Spinal cord (tissue), 9 donors: ENCODE measurements at regions not wholly inside any gene's neighbourhood (a gene's known extent, or its start where the extent isn't known, plus 50 kb on each side); places are given as distances from the start of the nearest gene placed in this dataset.

Experiments used
- DNase-seq, 6 donors: peaks; one replicate each; pipeline versions ENCODE4 v3.0.0 to v3.0.0-alpha.2; 2013 to 2015; ENCODE audit warnings: low spot score in 6 of 6, low read depth in 4 of 6
- H3K27ac ChIP-seq: one replicate; pipeline ENCODE4 v1.5.1; 2013; ENCODE audit warnings: low read depth, low read length, control low read depth
- H3K27me3 ChIP-seq: one replicate; pipeline ENCODE4 v1.6.1; 2013; ENCODE audit warnings: low read length; ENCODE audit not compliant: control insufficient read depth, insufficient read depth
- H3K36me3 ChIP-seq: one replicate; pipeline ENCODE4 v1.6.1; 2013; ENCODE audit warnings: low read length; ENCODE audit not compliant: control insufficient read depth, insufficient read depth
- H3K4me1 ChIP-seq: one replicate; pipeline ENCODE4 v1.6.1; 2013; ENCODE audit warnings: low read length; ENCODE audit not compliant: control insufficient read depth, insufficient read depth
- H3K4me3 ChIP-seq: one replicate; pipeline ENCODE4 v1.5.1; 2013; ENCODE audit warnings: low read depth, low read length, control low read depth
- H3K9me3 ChIP-seq: one replicate; pipeline ENCODE4 v1.6.1; 2013; ENCODE audit warnings: low read length; ENCODE audit not compliant: control insufficient read depth, insufficient read depth
- WGBS: methylation state at CpG from one replicate; pipeline ENCODE4 v1.1.5; 2013; ENCODE audit warnings: missing lambda C conversion rate; ENCODE audit not compliant: insufficient coverage; 5-methylcytosine and 5-hydroxymethylcytosine counted together
- donor health status: healthy.

DNA sequence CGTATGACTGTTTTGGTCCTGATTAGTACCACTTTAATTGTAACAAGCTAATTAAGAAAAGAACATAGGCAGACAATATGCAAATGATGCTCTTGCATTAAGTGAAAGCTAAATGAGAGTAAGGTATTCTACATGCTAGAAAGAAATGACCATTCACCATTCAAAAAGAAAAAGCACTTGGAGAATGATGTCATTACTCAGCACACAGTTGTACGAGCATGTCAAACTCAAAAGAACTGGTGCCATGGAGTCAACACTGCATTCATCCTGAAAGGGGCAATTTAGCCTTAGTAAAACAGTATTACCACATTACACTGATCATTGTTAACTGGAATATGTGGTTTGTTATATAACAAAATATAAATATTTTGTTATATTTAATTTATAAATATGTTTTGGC is 136.2 kb upstream of the CTTNBP2 start:
- WGBS, result no CpG with 5 or more reads among the region's 2 CpGs
- no peaks in the 10 kb centered on the region for H3K4me1 ChIP-seq
- no peaks in the 10 kb centered on the region for H3K9me3 ChIP-seq
- H3K36me3 ChIP-seq, result no peaks in the 10 kb centered on the region
- peak in 1 of 6 donors; percentile 45 for DNase-seq
- H3K27ac ChIP-seq, result no peak overlapping the region
- H3K4me3 ChIP-seq, result no peak overlapping the region
- peaks cover 4% of the 10 kb centered on the region for H3K27me3 ChIP-seq

- no peaks in the 10 kb centered on the region for H3K9me3 ChIP-seq
- H3K4me3 ChIP-seq, result no peak overlapping the region
- H3K4me1 ChIP-seq, result no peaks in the 10 kb centered on the region
- WGBS, result no CpG with 5 or more reads among the region's 3 CpGs
- no peaks in the 10 kb centered on the region for H3K36me3 ChIP-seq
- H3K27ac ChIP-seq, result no peak overlapping the region
- DNase-seq, result no peak
- no peaks in the 10 kb centered on the region for H3K27me3 ChIP-seq
These were observed 138.4 kb upstream of the CTTNBP2 start for GRCh38 chr7:118011652-118012051.

DNA sequence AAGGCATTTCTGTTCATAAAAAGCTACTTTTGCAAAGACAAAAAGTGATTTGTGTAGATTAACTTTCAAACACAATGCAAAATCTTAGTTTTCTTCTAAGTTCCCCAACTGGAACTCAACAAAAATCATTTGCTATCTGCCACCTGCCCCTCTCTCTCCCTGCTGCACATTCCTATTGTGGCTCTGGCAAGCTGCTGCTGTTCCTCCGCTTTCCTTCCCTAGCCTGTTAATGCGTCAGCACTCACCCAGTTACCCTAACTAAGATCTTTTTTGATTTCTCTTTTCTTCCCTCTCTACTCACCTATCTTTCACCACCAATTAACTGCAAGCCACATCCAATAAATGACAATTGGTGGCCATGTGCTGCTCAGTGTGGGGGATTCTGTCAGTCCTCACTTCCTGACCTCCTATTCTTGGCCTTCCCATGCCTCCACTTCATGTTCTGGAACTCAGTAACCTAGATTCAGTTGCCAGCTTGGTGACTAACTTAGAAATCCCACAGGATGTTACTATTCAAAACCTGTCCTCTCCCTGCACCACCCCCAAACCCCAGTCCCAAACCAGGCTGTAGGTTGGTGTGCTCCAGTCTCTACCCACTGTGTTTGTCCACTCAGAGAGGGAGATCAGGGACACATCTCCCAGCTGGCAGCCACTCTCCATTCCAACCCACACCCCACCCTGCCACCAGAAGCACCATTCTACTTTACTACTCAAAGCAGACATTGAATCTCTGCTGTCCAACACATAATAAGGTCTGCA is 140.2 kb upstream of the CTTNBP2 start:
- no peaks in the 10 kb centered on the region for H3K36me3 ChIP-seq
- no peak overlapping the region for H3K4me3 ChIP-seq
- no peaks in the 10 kb centered on the region for H3K4me1 ChIP-seq
- no peaks in the 10 kb centered on the region for H3K27me3 ChIP-seq
- H3K9me3 ChIP-seq, result no peaks in the 10 kb centered on the region
- WGBS, result 88% methylated on average over 2 of the region's 2 CpGs
- DNase-seq, result no peak
- H3K27ac ChIP-seq, result no peak overlapping the region

DNA sequence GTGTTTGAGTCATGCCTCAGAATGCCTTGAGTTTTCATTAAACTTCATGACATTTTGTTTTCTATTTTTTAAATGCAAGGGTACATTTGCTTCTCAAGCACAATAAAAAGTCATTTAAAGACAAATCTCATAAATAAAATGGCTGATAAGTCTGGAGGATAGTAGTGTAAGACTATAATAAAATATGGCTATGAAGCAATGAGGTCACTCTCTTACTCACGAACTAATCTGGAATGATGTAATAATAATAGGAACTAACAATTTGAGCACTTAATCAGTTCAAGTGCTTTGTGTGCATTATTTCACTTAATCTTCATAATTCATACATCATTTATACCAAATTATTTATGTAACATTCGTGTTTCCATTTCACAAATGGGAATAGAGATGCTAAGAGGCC is 149.3 kb upstream of the CTTNBP2 start:
- no CpG with 5 or more reads among the region's 2 CpGs for WGBS
- Histone ChIP-seq H3K27ac (no peak overlapping the region), H3K4me1 (no peaks in the 10 kb centered on the region), H3K4me3 (no peak overlapping the region), H3K27me3 (no peaks in the 10 kb centered on the region), H3K9me3 (no peaks in the 10 kb centered on the region), H3K36me3 (no peaks in the 10 kb centered on the region)
- no peak for DNase-seq

DNA sequence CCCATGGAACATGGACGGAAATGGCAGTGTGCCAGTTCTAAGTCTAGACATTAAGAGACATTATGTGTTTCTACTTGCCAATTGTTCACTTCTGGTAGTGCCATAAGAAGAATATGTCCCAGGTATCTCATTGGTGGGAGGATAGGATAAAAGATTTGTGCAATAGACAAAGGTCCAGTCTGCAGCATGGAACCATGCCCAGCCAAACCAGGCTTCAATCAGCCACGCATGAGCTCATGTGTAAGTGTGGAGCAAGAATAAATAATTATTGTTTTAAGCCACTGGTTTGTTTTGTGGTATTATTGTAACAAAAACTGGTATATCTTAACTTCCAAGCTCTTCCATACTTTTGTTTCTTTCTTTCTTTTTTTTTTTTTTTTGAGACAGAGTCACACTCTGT is 153.6 kb upstream of the CTTNBP2 start:
- no peaks in the 10 kb centered on the region for H3K9me3 ChIP-seq
- no peaks in the 10 kb centered on the region for H3K27me3 ChIP-seq
- no peak overlapping the region for H3K27ac ChIP-seq
- no peak overlapping the region for H3K4me3 ChIP-seq
- H3K36me3 ChIP-seq, result no peaks in the 10 kb centered on the region
- no peaks in the 10 kb centered on the region for H3K4me1 ChIP-seq
- WGBS, result 90% methylated on average over 2 of the region's 2 CpGs
- no peak for DNase-seq

DNA sequence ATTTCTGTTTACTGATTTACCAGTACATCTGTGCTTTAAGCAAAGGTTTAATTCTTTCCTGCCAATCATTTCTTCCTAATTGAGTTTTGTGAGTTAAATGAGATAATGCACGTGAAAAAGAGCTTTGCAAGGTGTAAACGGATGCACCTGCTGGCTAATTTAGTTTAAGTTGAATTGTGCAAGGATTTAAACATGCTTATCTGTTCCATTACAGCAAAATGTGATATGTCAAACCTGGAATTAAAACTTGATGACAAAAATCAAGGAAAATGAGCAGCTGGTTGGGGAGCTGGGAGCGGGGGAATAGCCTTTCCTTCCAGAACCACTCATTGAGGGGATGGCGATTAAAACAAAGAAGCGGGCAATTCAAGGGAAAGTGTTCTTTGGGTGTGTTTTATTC is 155.0 kb upstream of the CTTNBP2 start:
- no peaks in the 10 kb centered on the region for H3K9me3 ChIP-seq
- no peaks in the 10 kb centered on the region for H3K4me1 ChIP-seq
- no peaks in the 10 kb centered on the region for H3K36me3 ChIP-seq
- H3K27me3 ChIP-seq, result no peaks in the 10 kb centered on the region
- no peak for DNase-seq
- no CpG with 5 or more reads among the region's 5 CpGs for WGBS
- H3K4me3 ChIP-seq, result no peak overlapping the region
- H3K27ac ChIP-seq, result no peak overlapping the region

GRCh38 chr7:118029826-118030422 is 154.0 kb upstream of the LSM8 start:
- WGBS, result 24% methylated on average over 4 of the region's 6 CpGs
- H3K27ac ChIP-seq, result no peak overlapping the region

DNA sequence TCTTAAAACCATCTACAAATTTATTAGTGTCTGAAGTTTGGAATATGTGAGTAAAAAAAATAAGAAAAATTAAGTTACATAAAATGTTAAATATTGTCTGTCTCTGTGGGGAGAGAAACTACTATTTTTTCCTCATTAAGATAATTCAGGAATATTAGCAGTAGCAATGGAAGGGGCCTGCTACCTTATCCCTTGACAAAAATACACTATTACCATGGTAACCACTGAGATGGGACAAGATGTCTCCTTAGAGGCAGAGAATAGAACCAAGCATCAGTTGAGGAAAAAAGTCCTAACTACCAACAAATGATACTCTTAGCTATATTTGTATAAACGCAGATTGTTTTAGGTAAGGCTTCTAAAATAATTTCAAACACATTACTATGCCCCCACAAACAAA is 150.7 kb upstream of the LSM8 start:
- H3K27me3 ChIP-seq, result no peaks in the 10 kb centered on the region
- no peak overlapping the region for H3K27ac ChIP-seq
- H3K9me3 ChIP-seq, result no peaks in the 10 kb centered on the region
- no peak overlapping the region for H3K4me3 ChIP-seq
- no peaks in the 10 kb centered on the region for H3K36me3 ChIP-seq
- no peaks in the 10 kb centered on the region for H3K4me1 ChIP-seq
- WGBS, result no CpG with 5 or more reads among the region's 1 CpG
- peak in 1 of 6 donors; percentile 68 for DNase-seq

More at GRCh38 chr7:118029826-118030422, 154.0 kb upstream of the LSM8 start:
- Histone ChIP-seq H3K9me3 (no peaks in the 10 kb centered on the region), H3K36me3 (no peaks in the 10 kb centered on the region), H3K4me3 (no peak overlapping the region), H3K4me1 (no peaks in the 10 kb centered on the region), H3K27me3 (no peaks in the 10 kb centered on the region)
- DNase-seq, result peak in 2 of 6 donors; percentile 41 to 87

DNA sequence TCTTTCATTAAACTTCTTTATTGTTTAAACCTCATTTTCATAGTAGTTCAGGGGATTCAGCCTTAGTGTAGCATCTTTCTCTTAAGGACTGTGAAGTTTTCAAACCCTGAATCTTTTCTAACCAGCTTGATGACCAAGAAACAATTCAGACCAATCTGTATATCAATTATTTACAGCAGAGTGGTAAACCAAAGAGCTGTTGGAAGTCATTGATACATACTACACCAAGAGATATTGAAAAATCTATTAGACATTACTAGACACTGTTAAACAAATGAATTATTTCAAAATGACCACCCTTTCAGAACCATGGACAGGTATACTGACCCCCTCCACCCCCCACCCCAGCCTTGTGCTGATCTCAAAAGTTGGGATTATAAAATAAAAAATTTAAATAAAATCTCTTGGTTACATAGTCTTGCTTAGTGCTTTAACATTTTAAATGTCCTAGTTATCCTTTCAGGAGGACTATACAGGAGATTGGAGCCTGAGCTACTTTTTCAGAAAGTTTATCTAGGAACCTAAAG is 143.9 kb upstream of the LSM8 start:
- Histone ChIP-seq H3K9me3 (no peaks in the 10 kb centered on the region), H3K36me3 (no peaks in the 10 kb centered on the region), H3K4me1 (no peaks in the 10 kb centered on the region), H3K27ac (no peak overlapping the region), H3K4me3 (no peak overlapping the region), H3K27me3 (no peaks in the 10 kb centered on the region)
- no peak for DNase-seq

DNA sequence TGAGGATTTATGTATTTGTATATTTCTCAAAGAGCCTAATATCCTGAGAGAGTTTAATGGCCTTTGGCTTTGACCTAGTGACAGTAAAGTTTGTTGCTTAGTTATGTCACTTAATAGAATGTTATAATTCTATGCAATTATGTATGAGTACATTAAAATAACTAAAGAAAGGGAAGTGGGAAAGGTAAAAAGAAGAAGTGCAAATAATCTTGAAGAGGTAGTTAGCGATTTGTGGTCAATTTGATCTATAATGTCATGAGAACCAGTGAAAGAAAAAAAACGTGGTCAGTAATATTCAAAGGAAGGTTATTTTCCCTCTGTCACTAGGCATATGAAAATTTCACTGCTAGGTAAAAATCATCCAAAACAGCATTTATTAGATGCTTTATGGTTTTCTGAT is 143.4 kb upstream of the LSM8 start:
- Histone ChIP-seq H3K27ac (no peak overlapping the region), H3K9me3 (no peaks in the 10 kb centered on the region), H3K27me3 (no peaks in the 10 kb centered on the region), H3K4me3 (no peak overlapping the region), H3K4me1 (no peaks in the 10 kb centered on the region), H3K36me3 (no peaks in the 10 kb centered on the region)
- DNase-seq, result no peak
- no CpG with 5 or more reads among the region's 2 CpGs for WGBS
